ENCODE measurements at regions not wholly inside any gene's neighbourhood (a gene's known extent, or its start where the extent isn't known, plus 50 kb on each side); places are given as distances from the start of the nearest gene placed in this dataset.

GRCh38 chr5:74576941-74577456, 63.5 kb downstream of the ENC1 start (continued):
- TF ChIP-seq, protein P1, sequence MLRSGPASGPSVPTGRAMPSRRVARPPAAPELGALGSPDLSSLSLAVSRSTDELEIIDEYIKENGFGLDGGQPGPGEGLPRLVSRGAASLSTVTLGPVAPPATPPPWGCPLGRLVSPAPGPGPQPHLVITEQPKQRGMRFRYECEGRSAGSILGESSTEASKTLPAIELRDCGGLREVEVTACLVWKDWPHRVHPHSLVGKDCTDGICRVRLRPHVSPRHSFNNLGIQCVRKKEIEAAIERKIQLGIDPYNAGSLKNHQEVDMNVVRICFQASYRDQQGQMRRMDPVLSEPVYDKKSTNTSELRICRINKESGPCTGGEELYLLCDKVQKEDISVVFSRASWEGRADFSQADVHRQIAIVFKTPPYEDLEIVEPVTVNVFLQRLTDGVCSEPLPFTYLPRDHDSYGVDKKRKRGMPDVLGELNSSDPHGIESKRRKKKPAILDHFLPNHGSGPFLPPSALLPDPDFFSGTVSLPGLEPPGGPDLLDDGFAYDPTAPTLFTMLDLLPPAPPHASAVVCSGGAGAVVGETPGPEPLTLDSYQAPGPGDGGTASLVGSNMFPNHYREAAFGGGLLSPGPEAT (IDR thresholded peaks at IDR 0.05; ENCODE audit: low read depth): peak; percentile 65; the same call in 1 of the 2 replicates
- TF ChIP-seq JUNB (IDR thresholded peaks at IDR 0.05): peak; percentile 77; the same call in 1 of the 2 replicates
- peak; percentile 82 for TF ChIP-seq DPF2 (IDR thresholded peaks at IDR 0.05)
- TF ChIP-seq RUNX3 (IDR thresholded peaks at IDR 0.05; ENCODE audit: low read length): peak; percentile 70
- TF ChIP-seq RAD51 (IDR thresholded peaks at IDR 0.05): no peak
- 0 out of 2 replicates have a peak, but pooled peaks have one; percentile 26 for TF ChIP-seq MXI1 (IDR thresholded peaks at IDR 0.05; ENCODE audit: low read depth, low read length)
- no peak for TF ChIP-seq CHD1 (IDR thresholded peaks at IDR 0.05; ENCODE audit: low read depth, low read length)
- TF ChIP-seq SPI1 (IDR thresholded peaks at IDR 0.05; ENCODE audit: borderline replicate concordance, insufficient read depth, low read depth, low read length): peak; percentile 83
- no peak for TF ChIP-seq SIN3A (IDR thresholded peaks at IDR 0.05; ENCODE audit: low read depth, low read length)
- no peak for TF ChIP-seq RCOR1 (conservative IDR thresholded peaks at IDR 0.05; ENCODE audit: low read depth, low read length)
- TF ChIP-seq CHD4 (IDR thresholded peaks at IDR 0.05): no peak
- TF ChIP-seq EED (IDR thresholded peaks at IDR 0.05; ENCODE audit: low read depth): peak; percentile 98
- TF ChIP-seq BACH1 (IDR thresholded peaks at IDR 0.05; ENCODE audit: borderline replicate concordance): no peak
- peak; percentile 51; the same call in 1 of the 2 replicates for TF ChIP-seq MTA3 (IDR thresholded peaks at IDR 0.05; ENCODE audit: borderline replicate concordance, low read length)
- peak; percentile 48 for TF ChIP-seq BCL3 (IDR thresholded peaks at IDR 0.05; ENCODE audit: borderline replicate concordance, insufficient read depth, low read depth, low read length, poor library complexity, severe bottlenecking)
- TF ChIP-seq ETV6 (conservative IDR thresholded peaks at IDR 0.05 in 1 of 2, IDR thresholded peaks at IDR 0.05 in 1 of 2; ENCODE audit: borderline replicate concordance in 1 of 2, low read depth in 1 of 2): 0 out of 4 replicates have a peak, but pooled peaks of 1 of the 2 experiments have one; percentile 11
- TF ChIP-seq CREB1 (IDR thresholded peaks at IDR 0.05; ENCODE audit: low read depth): no peak
- no peak for TF ChIP-seq BRCA1 (IDR thresholded peaks at IDR 0.05; ENCODE audit: low read depth, low read length)
- no peak for TF ChIP-seq ZBTB33 (IDR thresholded peaks at IDR 0.05)
- TF ChIP-seq EP300 (IDR thresholded peaks at IDR 0.05; ENCODE audit: borderline replicate concordance in 1 of 2, control insufficient read depth in 1 of 2, low read depth in 2 of 2, low read length in 2 of 2): peak in 1 of 2 experiments; percentile 79; a peak in 2 of 4 replicates
- TF ChIP-seq, protein P2, sequence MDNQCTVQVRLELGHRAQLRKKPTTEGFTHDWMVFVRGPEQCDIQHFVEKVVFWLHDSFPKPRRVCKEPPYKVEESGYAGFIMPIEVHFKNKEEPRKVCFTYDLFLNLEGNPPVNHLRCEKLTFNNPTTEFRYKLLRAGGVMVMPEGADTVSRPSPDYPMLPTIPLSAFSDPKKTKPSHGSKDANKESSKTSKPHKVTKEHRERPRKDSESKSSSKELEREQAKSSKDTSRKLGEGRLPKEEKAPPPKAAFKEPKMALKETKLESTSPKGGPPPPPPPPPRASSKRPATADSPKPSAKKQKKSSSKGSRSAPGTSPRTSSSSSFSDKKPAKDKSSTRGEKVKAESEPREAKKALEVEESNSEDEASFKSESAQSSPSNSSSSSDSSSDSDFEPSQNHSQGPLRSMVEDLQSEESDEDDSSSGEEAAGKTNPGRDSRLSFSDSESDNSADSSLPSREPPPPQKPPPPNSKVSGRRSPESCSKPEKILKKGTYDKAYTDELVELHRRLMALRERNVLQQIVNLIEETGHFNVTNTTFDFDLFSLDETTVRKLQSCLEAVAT (IDR thresholded peaks at IDR 0.05): 0 out of 2 replicates have a peak, but pooled peaks have one; percentile 24
